Activated naive CD8-positive, alpha-beta T cell (primary cell): ENCODE measurements at regions not wholly inside any gene's neighbourhood (a gene's known extent, or its start where the extent isn't known, plus 50 kb on each side); places are given as distances from the start of the nearest gene placed in this dataset.

Experiments
- H3K27ac Mint-ChIP-seq: one replicate; pipeline ENCODE4 v1.8.0; 2021; ENCODE audit warnings: mixed read lengths
- H3K27me3 Mint-ChIP-seq: one replicate; pipeline ENCODE4 v1.8.0; 2021; ENCODE audit warnings: mixed read lengths
- H3K36me3 Mint-ChIP-seq: one replicate; pipeline ENCODE4 v1.8.0; 2021; ENCODE audit warnings: mixed read lengths
- H3K4me1 Mint-ChIP-seq: one replicate; pipeline ENCODE4 v1.8.0; 2021; ENCODE audit warnings: low read depth, mixed read lengths
- H3K4me3 Mint-ChIP-seq: one replicate; pipeline ENCODE4 v1.8.0; 2021; ENCODE audit warnings: mild to moderate bottlenecking, mixed read lengths
- H3K9me3 Mint-ChIP-seq: one replicate; pipeline ENCODE4 v1.8.0; 2021; ENCODE audit warnings: low read depth, mixed read lengths

GRCh38 chr2:191622374-191623320 lies 55.3 kb upstream of the NABP1 start:
- Mint-ChIP-seq H3K9me3 (peaks cover 3% of the 10 kb centered on the region), H3K36me3 (peaks cover 9% of the 10 kb centered on the region), H3K27me3 (no peaks in the 10 kb centered on the region), H3K4me3 (no peak overlapping the region), H3K27ac (peak overlapping the region; percentile 59), H3K4me1 (peaks cover 61% of the 10 kb centered on the region)

GRCh38 chr2:191625016-191625415 lies 52.9 kb upstream of the NABP1 start:
- H3K27ac Mint-ChIP-seq = no peak overlapping the region
- peaks cover 3% of the 10 kb centered on the region for H3K9me3 Mint-ChIP-seq
- H3K4me1 Mint-ChIP-seq = peaks cover 49% of the 10 kb centered on the region
- H3K27me3 Mint-ChIP-seq = no peaks in the 10 kb centered on the region
- H3K4me3 Mint-ChIP-seq = no peak overlapping the region
- H3K36me3 Mint-ChIP-seq = peaks cover 9% of the 10 kb centered on the region

GRCh38 chr2:191625446-191625845 lies 52.5 kb upstream of the NABP1 start:
- Mint-ChIP-seq H3K4me1 (peaks cover 45% of the 10 kb centered on the region), H3K4me3 (no peak overlapping the region), H3K27me3 (no peaks in the 10 kb centered on the region), H3K36me3 (peaks cover 6% of the 10 kb centered on the region), H3K9me3 (peaks cover 2% of the 10 kb centered on the region), H3K27ac (no peak overlapping the region)

- Mint-ChIP-seq H3K4me3 (no peak overlapping the region), H3K4me1 (peaks cover 38% of the 10 kb centered on the region), H3K36me3 (peaks cover 3% of the 10 kb centered on the region), H3K9me3 (no peaks in the 10 kb centered on the region), H3K27me3 (no peaks in the 10 kb centered on the region), H3K27ac (no peak overlapping the region)
Observed at GRCh38 chr2:191626497-191627151, 51.3 kb upstream of the NABP1 start.

GRCh38 chr2:191627518-191627917 lies 50.4 kb upstream of the NABP1 start:
- Mint-ChIP-seq H3K9me3 (no peaks in the 10 kb centered on the region), H3K4me1 (peaks cover 34% of the 10 kb centered on the region), H3K4me3 (no peak overlapping the region), H3K27me3 (no peaks in the 10 kb centered on the region), H3K27ac (no peak overlapping the region), H3K36me3 (peaks cover 3% of the 10 kb centered on the region)
